ENCODE measurements at regions not wholly inside any gene's neighbourhood (a gene's known extent, or its start where the extent isn't known, plus 50 kb on each side); places are given as distances from the start of the nearest gene placed in this dataset.
"Not testable (repeated sequence)": the region's sequence is repeated elsewhere in the genome, so short reads cannot be mapped to it uniquely, and the experiment has no call there.

- ATAC-seq: no peak
- intact Hi-C loops (cut with micrococcal nuclease): no loop called here
- no peak for DNase-seq
Measured at GRCh38 chr1:65568285-65568684, 147.8 kb downstream of the LEPR start.

GRCh38 chr1:65572701-65573421 lies 152.4 kb downstream of the LEPR start:
- ATAC-seq (no peak), DNase-seq (no peak)
- intact Hi-C loops (cut with micrococcal nuclease): no loop called here

GRCh38 chr1:65577278-65577677 lies 156.8 kb downstream of the LEPR start:
- no peak for DNase-seq
- intact Hi-C loops (cut with micrococcal nuclease): no loop called here
- ATAC-seq: no peak

GRCh38 chr1:65577982-65578381 lies 157.5 kb downstream of the LEPR start:
- DNase-seq; ATAC-seq; intact Hi-C loops (cut with micrococcal nuclease): not testable (repeated sequence)

- ATAC-seq (no peak), DNase-seq (no peak)
- intact Hi-C loops (cut with micrococcal nuclease): no loop called here
Measured at GRCh38 chr1:65581119-65581518, 160.7 kb downstream of the LEPR start.

- DNase-seq: no peak
- intact Hi-C loops (cut with micrococcal nuclease): no loop called here
- ATAC-seq: no peak
Measured at GRCh38 chr1:65584399-65584798, 163.9 kb downstream of the LEPR start.

- intact Hi-C loops (cut with micrococcal nuclease): no loop called here
- DNase-seq (no peak), ATAC-seq (no peak)
Measured at GRCh38 chr1:65590279-65590678, 169.8 kb downstream of the LEPR start.

GRCh38 chr1:65593516-65593915 lies 173.0 kb downstream of the LEPR start:
- ATAC-seq: no peak
- DNase-seq: no peak
- intact Hi-C loops (cut with micrococcal nuclease): no loop called here

- no peak for DNase-seq
- ATAC-seq: no peak
- intact Hi-C loops (cut with micrococcal nuclease): no loop called here
Measured at GRCh38 chr1:65595724-65596123, 175.3 kb downstream of the LEPR start.

- intact Hi-C loops (cut with micrococcal nuclease): no loop called here
- DNase-seq: no peak
- ATAC-seq: no peak
Measured at GRCh38 chr1:65596768-65597167, 176.3 kb downstream of the LEPR start.

GRCh38 chr1:65605621-65606020 lies 185.2 kb downstream of the LEPR start:
- no peak for ATAC-seq
- intact Hi-C loops (cut with micrococcal nuclease): no loop called here
- no peak for DNase-seq

- ATAC-seq (no peak), DNase-seq (no peak)
- intact Hi-C loops (cut with micrococcal nuclease): no loop called here
Measured at GRCh38 chr1:65606426-65606825, 186.0 kb downstream of the LEPR start.

GRCh38 chr1:65613884-65614283 lies 178.8 kb upstream of the PDE4B start:
- ATAC-seq: no peak
- no peak for DNase-seq
- intact Hi-C loops (cut with micrococcal nuclease): no loop called here

GRCh38 chr1:65615859-65616258 lies 176.8 kb upstream of the PDE4B start:
- no peak for DNase-seq
- intact Hi-C loops (cut with micrococcal nuclease): no loop called here

GRCh38 chr1:65621721-65622120 lies 171.0 kb upstream of the PDE4B start:
- ATAC-seq; intact Hi-C loops (cut with micrococcal nuclease); DNase-seq: not testable (repeated sequence)

More at GRCh38 chr1:65615859-65616258, 176.8 kb upstream of the PDE4B start:
- no peak for ATAC-seq

GRCh38 chr1:65623895-65624294 lies 168.8 kb upstream of the PDE4B start:
- intact Hi-C loops (cut with micrococcal nuclease): no loop called here
- DNase-seq: no peak
- ATAC-seq: no peak

- ATAC-seq: no peak
- no peak for DNase-seq
- intact Hi-C loops (cut with micrococcal nuclease): no loop called here
Measured at GRCh38 chr1:65625528-65625927, 167.2 kb upstream of the PDE4B start.

- ATAC-seq: no peak
- no peak for DNase-seq
- intact Hi-C loops (cut with micrococcal nuclease): no loop called here
Measured at GRCh38 chr1:65626003-65626402, 166.7 kb upstream of the PDE4B start.

- ATAC-seq (no peak), DNase-seq (no peak)
- intact Hi-C loops (cut with micrococcal nuclease): no loop called here
Measured at GRCh38 chr1:65629788-65630187, 162.9 kb upstream of the PDE4B start.

GRCh38 chr1:65630855-65631254 lies 161.8 kb upstream of the PDE4B start:
- no peak for DNase-seq
- ATAC-seq: no peak

GRCh38 chr1:65632235-65632634 lies 160.5 kb upstream of the PDE4B start:
- ATAC-seq (no peak), DNase-seq (no peak)
- intact Hi-C loops (cut with micrococcal nuclease): no loop called here

More at GRCh38 chr1:65630855-65631254, 161.8 kb upstream of the PDE4B start:
- intact Hi-C loops (cut with micrococcal nuclease): no loop called here
